ENCODE measurements at regions not wholly inside any gene's neighbourhood (a gene's known extent, or its start where the extent isn't known, plus 50 kb on each side); places are given as distances from the start of the nearest gene placed in this dataset.
"Not testable (repeated sequence)": the region's sequence is repeated elsewhere in the genome, so short reads cannot be mapped to it uniquely, and the experiment has no call there.

- DNase-seq = peak in 1 of 5 experiments; percentile 52
These were observed 248.2 kb downstream of the PARM1 start for GRCh38 chr4:75180790-75181776.

DNA sequence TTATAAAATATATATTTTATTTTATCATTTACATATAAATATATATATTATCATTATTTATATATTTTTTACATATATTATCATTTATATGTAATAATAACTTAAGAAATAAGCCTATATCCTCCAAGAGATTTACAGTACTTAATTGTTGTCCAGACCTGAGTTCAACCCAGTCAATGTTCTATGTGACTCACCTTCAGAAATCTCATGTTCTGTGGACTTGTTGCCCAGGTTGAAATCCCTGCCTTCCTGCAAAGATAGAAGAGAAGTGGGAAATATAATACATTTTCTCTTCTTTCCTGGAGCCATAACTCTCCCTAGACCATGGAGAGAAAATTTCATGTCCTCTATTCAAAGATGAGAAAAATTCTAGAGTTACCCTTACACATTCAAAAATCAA lies 247.3 kb downstream of the PARM1 start:
- no peak for DNase-seq

- no peak for DNase-seq
These were observed 246.6 kb downstream of the PARM1 start for GRCh38 chr4:75179510-75179909.

GRCh38 chr4:75172551-75172950 lies 239.6 kb downstream of the PARM1 start:
- DNase-seq = peak in 1 of 5 experiments; percentile 74

GRCh38 chr4:75169427-75169826 lies 236.5 kb downstream of the PARM1 start:
- DNase-seq = no peak

DNA sequence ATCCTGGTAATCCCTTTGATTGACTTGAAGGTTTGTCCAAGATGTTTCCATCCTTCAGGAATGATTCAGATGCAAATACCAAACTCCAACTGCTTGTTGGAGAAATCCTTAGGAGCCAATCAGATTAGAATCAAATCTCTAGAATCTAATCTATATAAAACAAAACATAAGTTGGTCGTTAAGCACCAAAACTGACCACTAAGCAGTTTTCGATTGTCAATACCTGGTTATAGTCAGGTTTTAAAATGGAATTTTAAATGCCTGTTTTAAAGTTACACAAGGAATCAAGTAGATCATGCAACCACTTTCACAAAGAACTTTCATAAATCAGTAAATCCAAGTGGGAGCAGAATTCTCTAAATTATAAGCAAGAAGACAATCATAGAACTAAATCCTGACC lies 236.1 kb downstream of the PARM1 start:
- DNase-seq = no peak

- no peak for DNase-seq
These were observed 235.6 kb downstream of the PARM1 start for GRCh38 chr4:75168548-75168947.

DNA sequence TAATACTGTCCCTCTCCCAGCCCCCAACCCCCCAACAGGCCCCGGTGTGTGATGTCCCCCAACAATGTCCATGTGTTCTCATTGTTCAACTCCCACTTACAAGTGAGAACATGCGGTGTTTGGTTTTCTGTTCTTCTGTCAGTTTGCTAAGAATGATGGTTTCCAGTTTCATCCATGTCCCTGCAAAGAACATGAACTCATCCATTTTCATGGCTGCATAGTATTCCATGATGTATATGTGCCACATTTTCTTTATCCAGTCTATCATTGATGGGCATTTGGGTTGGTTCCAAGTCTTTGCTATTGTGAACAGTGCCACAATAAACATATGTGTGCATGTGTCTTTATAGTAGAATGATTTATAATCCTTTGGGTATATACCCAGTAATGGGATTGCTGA lies 232.2 kb downstream of the PARM1 start:
- DNase-seq = not testable (repeated sequence)

DNA sequence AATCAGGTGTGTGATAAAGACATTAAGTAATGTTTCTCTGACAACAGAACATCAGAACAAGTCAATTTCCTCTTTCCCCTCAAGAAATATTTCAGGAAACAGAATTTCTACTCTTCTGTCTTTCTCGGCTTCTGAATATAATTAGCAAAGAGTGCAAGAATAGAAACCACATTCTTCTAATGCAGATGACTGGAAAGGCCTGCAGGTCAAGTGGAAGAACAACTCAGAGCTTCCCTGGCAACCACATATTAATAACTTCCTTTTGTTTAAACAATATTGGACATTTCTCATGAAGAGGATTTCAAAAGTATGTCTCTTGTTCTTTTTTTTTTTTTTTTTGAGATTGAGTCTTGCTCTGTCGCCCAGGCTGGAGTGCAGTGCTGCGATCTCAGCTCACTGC lies 225.5 kb downstream of the PARM1 start:
- DNase-seq = no peak

- no peak for DNase-seq
These were observed 222.1 kb downstream of the PARM1 start for GRCh38 chr4:75154994-75155393.

DNA sequence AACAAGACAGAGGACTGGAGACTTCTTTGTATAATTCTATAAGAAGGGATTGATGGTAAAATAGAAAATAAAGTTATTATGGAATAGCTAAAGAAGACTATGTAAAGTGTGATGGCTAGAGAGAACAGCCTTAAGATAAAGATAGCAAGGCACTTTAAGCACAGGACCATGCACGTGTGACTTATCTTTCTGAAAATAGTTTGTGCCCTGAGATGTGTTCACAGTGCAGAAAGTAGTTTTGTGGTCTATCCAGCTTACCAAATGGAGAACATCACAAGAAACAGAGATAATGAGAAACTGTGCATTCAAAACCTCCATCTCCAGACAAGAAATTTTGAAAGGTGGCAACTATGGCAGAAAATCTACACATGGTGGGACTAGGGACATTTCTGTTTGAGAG lies 213.3 kb downstream of the PARM1 start:
- DNase-seq = no peak

- DNase-seq = no peak
These were observed 211.6 kb downstream of the PARM1 start for GRCh38 chr4:75144475-75144874.

DNA sequence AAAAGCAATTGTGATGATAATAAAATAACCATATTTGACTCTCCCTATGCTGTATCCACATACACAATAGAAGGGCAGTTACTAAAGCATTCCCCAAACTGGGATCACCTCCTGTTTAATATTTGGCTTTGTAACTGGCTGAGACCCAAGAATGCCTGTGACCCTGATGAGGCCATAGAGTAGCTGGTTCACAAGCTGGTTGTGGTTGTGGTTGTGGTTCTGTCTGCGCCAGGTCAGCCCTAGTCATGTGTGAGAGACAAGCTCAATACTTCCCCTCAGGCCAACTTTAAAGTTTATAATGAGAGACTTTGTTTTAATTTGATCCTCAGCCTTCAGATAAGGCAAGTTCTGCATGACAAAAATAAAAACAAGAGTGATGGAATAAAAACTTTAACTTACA lies 209.9 kb downstream of the PARM1 start:
- no peak for DNase-seq

- no peak for DNase-seq
These were observed 209.5 kb downstream of the PARM1 start for GRCh38 chr4:75142382-75142781.

- no peak for DNase-seq
These were observed 208.2 kb downstream of the PARM1 start for GRCh38 chr4:75141162-75141561.

GRCh38 chr4:75137302-75137701 lies 204.4 kb downstream of the PARM1 start:
- DNase-seq = no peak

GRCh38 chr4:75135068-75135825 lies 202.3 kb downstream of the PARM1 start:
- DNase-seq = no peak

- DNase-seq = not testable (repeated sequence)
These were observed 194.0 kb downstream of the PARM1 start for GRCh38 chr4:75126870-75127269.

GRCh38 chr4:75126058-75126457 lies 193.1 kb downstream of the PARM1 start:
- DNase-seq = no peak

GRCh38 chr4:75122424-75123014 lies 189.6 kb downstream of the PARM1 start:
- DNase-seq = no peak

- no peak for DNase-seq
These were observed 185.8 kb downstream of the PARM1 start for GRCh38 chr4:75118739-75119138.

- DNase-seq = no peak
These were observed 177.1 kb downstream of the PARM1 start for GRCh38 chr4:75110061-75110460.
